Uterus (tissue), 2 donors: ENCODE measurements at regions not wholly inside any gene's neighbourhood (a gene's known extent, or its start where the extent isn't known, plus 50 kb on each side); places are given as distances from the start of the nearest gene placed in this dataset.

ENCODE experiments used
- POLR2A ChIP-seq, 2 donors: fragments of 450-650 bp; IDR thresholded peaks; one replicate each; pipeline ENCODE4 v1.6.1; 2016; ENCODE audit warnings: antibody characterized with exemption in 2 of 2, mild to moderate bottlenecking in 1 of 2, moderate library complexity in 1 of 2
- TF ChIP-seq, protein P1 (sequence below), 4 experiments: fragments of 200-600 bp in 2 of 4; fragments of 450-650 bp in 2 of 4; sonication (generic) in 2 of 4; IDR thresholded peaks; one replicate each; pipeline ENCODE4 v1.5.1; 2016 to 2019; ENCODE audit warnings: antibody characterized with exemption in 4 of 4, mild to moderate bottlenecking in 2 of 4, moderate library complexity in 1 of 4

DNA sequence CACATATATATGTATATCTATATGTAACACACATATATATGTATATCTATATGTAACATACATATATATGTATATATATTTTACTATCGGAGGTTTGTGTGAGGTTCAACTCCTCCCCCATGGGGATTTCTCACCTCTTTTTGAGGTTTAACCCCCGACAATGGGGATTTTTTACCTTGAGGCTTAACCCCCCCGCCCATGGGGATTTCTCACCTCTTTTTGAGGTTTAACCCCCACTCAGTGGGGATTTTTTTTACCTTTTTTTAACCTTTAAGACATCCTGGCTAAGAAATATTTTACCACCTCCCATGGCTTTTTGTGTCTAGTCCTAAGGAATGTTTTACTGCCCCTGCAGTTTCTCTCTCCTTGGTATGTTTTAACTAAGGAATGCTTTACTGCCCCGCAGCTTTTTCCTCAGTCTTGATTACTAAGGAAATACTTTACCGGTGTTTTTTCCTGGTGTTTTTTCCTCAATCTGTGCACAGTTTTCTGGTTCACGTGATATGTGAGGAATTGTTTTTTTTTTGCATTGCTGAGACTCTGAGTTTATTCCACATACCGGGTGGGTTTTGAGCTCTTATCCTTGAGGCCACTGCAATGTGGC is 185.2 kb downstream of the KLF13 start:
- TF ChIP-seq, protein P1, sequence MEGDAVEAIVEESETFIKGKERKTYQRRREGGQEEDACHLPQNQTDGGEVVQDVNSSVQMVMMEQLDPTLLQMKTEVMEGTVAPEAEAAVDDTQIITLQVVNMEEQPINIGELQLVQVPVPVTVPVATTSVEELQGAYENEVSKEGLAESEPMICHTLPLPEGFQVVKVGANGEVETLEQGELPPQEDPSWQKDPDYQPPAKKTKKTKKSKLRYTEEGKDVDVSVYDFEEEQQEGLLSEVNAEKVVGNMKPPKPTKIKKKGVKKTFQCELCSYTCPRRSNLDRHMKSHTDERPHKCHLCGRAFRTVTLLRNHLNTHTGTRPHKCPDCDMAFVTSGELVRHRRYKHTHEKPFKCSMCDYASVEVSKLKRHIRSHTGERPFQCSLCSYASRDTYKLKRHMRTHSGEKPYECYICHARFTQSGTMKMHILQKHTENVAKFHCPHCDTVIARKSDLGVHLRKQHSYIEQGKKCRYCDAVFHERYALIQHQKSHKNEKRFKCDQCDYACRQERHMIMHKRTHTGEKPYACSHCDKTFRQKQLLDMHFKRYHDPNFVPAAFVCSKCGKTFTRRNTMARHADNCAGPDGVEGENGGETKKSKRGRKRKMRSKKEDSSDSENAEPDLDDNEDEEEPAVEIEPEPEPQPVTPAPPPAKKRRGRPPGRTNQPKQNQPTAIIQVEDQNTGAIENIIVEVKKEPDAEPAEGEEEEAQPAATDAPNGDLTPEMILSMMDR (IDR thresholded peaks at IDR 0.05) = no peak
- TF ChIP-seq POLR2A (IDR thresholded peaks at IDR 0.05) = no peak
